ENCODE measurements at regions not wholly inside any gene's neighbourhood (a gene's known extent, or its start where the extent isn't known, plus 50 kb on each side); places are given as distances from the start of the nearest gene placed in this dataset.

DNA sequence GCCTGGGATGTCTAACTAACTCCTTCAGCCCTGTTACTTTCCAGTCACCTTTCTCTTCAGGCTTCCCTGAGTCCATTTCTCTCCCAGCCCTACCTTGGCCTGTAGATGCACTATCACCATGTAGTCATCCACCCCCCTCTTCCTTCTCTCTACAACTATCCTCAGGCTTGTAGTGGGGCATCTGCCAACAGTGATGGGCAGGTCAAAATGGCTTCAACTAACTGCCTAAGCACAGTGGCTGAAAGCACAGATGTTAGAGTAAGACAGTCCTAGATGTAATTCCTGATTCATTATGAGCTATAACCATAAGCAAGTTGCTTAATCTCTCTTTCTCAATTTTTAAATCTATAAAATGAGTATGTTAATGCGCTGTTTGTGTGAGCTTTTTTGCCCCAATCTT, 133.6 kb upstream of the NAV3 start:
- TF ChIP-seq TAF1 (IDR thresholded peaks at IDR 0.05; ENCODE audit: low read depth, low read length) (no peak), POLR2A (IDR thresholded peaks at IDR 0.05; ENCODE audit: low read depth, low read length) (no peak), POLR2AphosphoS5 (IDR thresholded peaks at IDR 0.05; ENCODE audit: low read depth, low read length) (no peak)
